Caco-2 (cell line): ENCODE measurements at regions not wholly inside any gene's neighbourhood (a gene's known extent, or its start where the extent isn't known, plus 50 kb on each side); places are given as distances from the start of the nearest gene placed in this dataset.

Experiments
- BruUV-seq: library from RNA; stranded (reverse); fragments of 400-500 nt; replicated peaks from 2 replicates; lab custom pipeline; 2021; lab: Mats Ljungman, UMichigan
- CTCF ChIA-PET: fragments of 300-600 bp; sonication (Branson Sonifier 250); formaldehyde crosslinking; loops from one replicate; lab custom pipeline; 2022; ENCODE audit warnings: antibody characterized with exemption; lab: Charles Lee
- POLR2A ChIA-PET: fragments of 300-600 bp; sonication (Branson Sonifier 250); formaldehyde crosslinking; loops from one replicate; lab custom pipeline; 2022; ENCODE audit warnings: antibody characterized with exemption; lab: Charles Lee
- DNase-seq, 2 experiments: peaks; one replicate each; pipeline versions ENCODE4 v3.0.0 to v3.0.0-alpha.2; 2020 to 2022
- H3K27me3 ChIP-seq: replicated peaks from 2 replicates; pipeline ENCODE4 v1.6.0; 2011; ENCODE audit warnings: low read length; ENCODE audit not compliant: control insufficient read depth, insufficient read depth
- H3K36me3 ChIP-seq: 2 replicates; pipeline ENCODE4 v1.5.1; 2011; ENCODE audit warnings: low read length; ENCODE audit not compliant: control insufficient read depth, insufficient read depth
- H3K4me1 ChIP-seq: fragments of 250-450 bp; sonication (Bioruptor Pico); 2 replicates; pipeline ENCODE4 v1.5.1; 2020; ENCODE audit warnings: mild to moderate bottlenecking
- H3K4me3 ChIP-seq: 2 replicates; pipeline ENCODE4 v1.5.1; 2011; ENCODE audit warnings: low read depth, mild to moderate bottlenecking, control low read depth, low read length
- H3K9me3 ChIP-seq: fragments of 250-450 bp; sonication (Bioruptor Pico); 2 replicates; pipeline ENCODE4 v1.5.1; 2020; ENCODE audit warnings: mild to moderate bottlenecking, moderate library complexity
- H3K27ac Mint-ChIP-seq: one replicate; pipeline ENCODE4 v1.8.0; 2022; ENCODE audit warnings: mixed read lengths; ENCODE audit not compliant: unreplicated experiment
- H3K27me3 Mint-ChIP-seq: one replicate; pipeline ENCODE4 v1.8.0; 2022; ENCODE audit warnings: mixed read lengths; ENCODE audit not compliant: insufficient read depth, unreplicated experiment
- H3K36me3 Mint-ChIP-seq: one replicate; pipeline ENCODE4 v1.8.0; 2022; ENCODE audit warnings: mild to moderate bottlenecking, mixed read lengths; ENCODE audit not compliant: insufficient read depth, unreplicated experiment
- H3K4me1 Mint-ChIP-seq: one replicate; pipeline ENCODE4 v1.8.0; 2022; ENCODE audit warnings: low read depth, mixed read lengths; ENCODE audit not compliant: unreplicated experiment
- H3K4me3 Mint-ChIP-seq: one replicate; pipeline ENCODE4 v1.8.0; 2022; ENCODE audit warnings: mild to moderate bottlenecking, moderate library complexity, mixed read lengths; ENCODE audit not compliant: unreplicated experiment
- H3K9me3 Mint-ChIP-seq: one replicate; pipeline ENCODE4 v1.8.0; 2022; ENCODE audit warnings: mixed read lengths; ENCODE audit not compliant: unreplicated experiment
- CTCF ChIP-seq, 2 experiments: fragments of 200-600 bp in 1 of 2; IDR thresholded peaks; 1 replicate in 1 of 2; 2 replicates in 1 of 2; pipeline versions ENCODE4 v1.5.1 to v1.8.0; 2011 to 2022; ENCODE audit warnings: antibody characterized with exemption in 1 of 2, control low read depth in 1 of 2, inconsistent platforms in 1 of 2, low read depth in 1 of 2, low read length in 1 of 2, mild to moderate bottlenecking in 1 of 2, moderate library complexity in 1 of 2; ENCODE audit not compliant: insufficient read depth in 1 of 2, severe bottlenecking in 1 of 2, unreplicated experiment in 1 of 2
- intact Hi-C: fragments of 100-400 bp; cut with micrococcal nuclease; formaldehyde crosslinking; loops from one replicate; pipeline ENCODE4 v1.10.0; 2022; ENCODE audit not compliant: unreplicated experiment

DNA sequence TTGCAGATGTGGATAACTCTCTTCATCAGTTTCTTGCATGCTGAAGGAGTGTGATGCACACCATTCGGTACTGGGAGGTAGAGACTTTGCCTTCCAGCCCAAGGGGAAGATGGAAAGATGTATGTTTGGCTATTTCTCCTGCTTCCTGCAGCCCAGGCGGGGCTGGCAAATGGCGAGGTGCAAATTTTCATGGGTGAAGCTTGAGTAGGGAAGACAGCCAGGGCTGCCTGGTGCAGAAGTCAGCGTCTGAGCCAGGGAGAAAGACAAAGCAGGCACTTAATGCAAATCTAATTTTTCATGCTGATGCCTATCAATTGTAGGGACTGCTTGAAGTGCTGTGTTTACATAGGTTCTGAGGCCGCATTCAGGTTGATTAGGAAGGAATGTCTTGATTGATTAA lies 384.7 kb upstream of the EEF2KMT start:
- H3K36me3 ChIP-seq, result no peaks in the 10 kb centered on the region
- no peaks in the 10 kb centered on the region; the same call in none of the 2 replicates for H3K27me3 ChIP-seq
- intact Hi-C loops, result no loop called here
- H3K9me3 Mint-ChIP-seq, result no peaks in the 10 kb centered on the region
- ChIA-PET CTCF (no interaction called here), POLR2A (no interaction called here)
- H3K4me1 Mint-ChIP-seq, result no peaks in the 10 kb centered on the region
- no peaks in the 10 kb centered on the region for H3K4me1 ChIP-seq
- H3K9me3 ChIP-seq, result no peaks in the 10 kb centered on the region
- peaks cover 20% of the 10 kb centered on the region for H3K27me3 Mint-ChIP-seq
- H3K4me3 ChIP-seq, result no peak overlapping the region
- no peak overlapping the region for H3K27ac Mint-ChIP-seq
- no peak for TF ChIP-seq CTCF (IDR thresholded peaks at IDR 0.05; ENCODE audit: insufficient read depth in 1 of 2, low read depth in 1 of 2, low read length in 1 of 2, severe bottlenecking in 1 of 2, unreplicated experiment in 1 of 2)
- no peaks in the 10 kb centered on the region for H3K36me3 Mint-ChIP-seq
- no TSS peak for BruUV-seq
- DNase-seq, result no peak
- H3K4me3 Mint-ChIP-seq, result no peak overlapping the region

- Mint-ChIP-seq H3K4me1 (no peaks in the 10 kb centered on the region), H3K9me3 (no peaks in the 10 kb centered on the region), H3K36me3 (no peaks in the 10 kb centered on the region), H3K27ac (no peak overlapping the region), H3K27me3 (peaks cover 20% of the 10 kb centered on the region), H3K4me3 (no peak overlapping the region)
- no peak for DNase-seq
- ChIA-PET CTCF (no interaction called here), POLR2A (no interaction called here)
- H3K9me3 ChIP-seq, result no peaks in the 10 kb centered on the region
- intact Hi-C loops, result no loop called here
- H3K27me3 ChIP-seq, result no peaks in the 10 kb centered on the region; the same call in none of the 2 replicates
- BruUV-seq, result no TSS peak
- H3K4me3 ChIP-seq, result no peak overlapping the region
- no peaks in the 10 kb centered on the region for H3K36me3 ChIP-seq
- no peak for TF ChIP-seq CTCF (IDR thresholded peaks at IDR 0.05; ENCODE audit: insufficient read depth in 1 of 2, low read depth in 1 of 2, low read length in 1 of 2, severe bottlenecking in 1 of 2, unreplicated experiment in 1 of 2)
- H3K4me1 ChIP-seq, result no peaks in the 10 kb centered on the region
These were observed 383.0 kb upstream of the EEF2KMT start for GRCh38 chr16:5480431-5481195.

DNA sequence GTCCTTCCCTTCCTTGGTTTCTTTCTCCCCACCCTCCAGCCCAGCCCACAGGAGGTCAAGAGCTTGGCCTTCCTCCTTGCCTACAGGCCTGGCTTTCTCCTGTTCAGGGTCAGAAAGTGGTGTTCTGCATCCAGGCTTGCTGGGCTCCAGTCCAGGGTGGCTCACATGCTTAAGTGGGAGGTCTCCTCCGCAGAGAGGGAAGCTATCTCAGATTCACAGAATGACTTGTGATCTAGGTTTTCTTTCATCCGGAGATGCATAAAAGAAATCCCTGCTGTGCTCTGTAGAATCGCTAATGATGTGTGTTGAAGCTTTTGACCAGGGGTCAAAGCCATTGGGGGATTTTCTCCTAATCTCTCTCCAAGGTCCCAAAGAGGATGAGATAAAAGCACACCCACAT lies 382.3 kb upstream of the EEF2KMT start:
- Histone ChIP-seq H3K36me3 (no peaks in the 10 kb centered on the region), H3K9me3 (no peaks in the 10 kb centered on the region), H3K4me3 (no peak overlapping the region), H3K27me3 (no peaks in the 10 kb centered on the region; the same call in none of the 2 replicates), H3K4me1 (no peaks in the 10 kb centered on the region)
- no TSS peak for BruUV-seq
- H3K36me3 Mint-ChIP-seq, result no peaks in the 10 kb centered on the region
- no peaks in the 10 kb centered on the region for H3K4me1 Mint-ChIP-seq
- CTCF ChIA-PET, result no interaction called here
- intact Hi-C loops, result no loop called here
- no peak for TF ChIP-seq CTCF (IDR thresholded peaks at IDR 0.05; ENCODE audit: insufficient read depth in 1 of 2, low read depth in 1 of 2, low read length in 1 of 2, severe bottlenecking in 1 of 2, unreplicated experiment in 1 of 2)
- DNase-seq, result no peak
- no peaks in the 10 kb centered on the region for H3K9me3 Mint-ChIP-seq
- H3K27me3 Mint-ChIP-seq, result peaks cover 20% of the 10 kb centered on the region
- H3K4me3 Mint-ChIP-seq, result no peak overlapping the region
- POLR2A ChIA-PET, result no interaction called here
- H3K27ac Mint-ChIP-seq, result no peak overlapping the region
